Heart left ventricle (tissue), 13 donors: ENCODE measurements at regions not wholly inside any gene's neighbourhood (a gene's known extent, or its start where the extent isn't known, plus 50 kb on each side); places are given as distances from the start of the nearest gene placed in this dataset.
"Not testable (repeated sequence)": the region's sequence is repeated elsewhere in the genome, so short reads cannot be mapped to it uniquely, and the experiment has no call there.

Experiments used
- CTCF ChIP-seq, 12 donors: fragments of 200-600 bp; sonication (generic) in 4 of 12; IDR thresholded peaks; one replicate each; pipeline versions ENCODE4 v1.5.0 to v1.8.0; 2018 to 2022; ENCODE audit warnings: antibody characterized with exemption in 12 of 12, mild to moderate bottlenecking in 5 of 12
- POLR2A ChIP-seq, 2 donors: fragments of 450-650 bp; IDR thresholded peaks; one replicate each; pipeline ENCODE4 v1.6.1; 2017; ENCODE audit warnings: antibody characterized with exemption in 2 of 2, mild to moderate bottlenecking in 2 of 2, moderate library complexity in 2 of 2
- donor health status: ischemic (EF 13 %, LVEDD 7.1; RV severe dilation, severe dysfunction).
- donor health status: DM: no; HTN: yes; CAD: no.
- donor health status: DM: no; HTN: no; CAD: no.
- donor health status: ischemic (EF 25% LVEDD 6.9; RV normal size, moderate dysfunction).
- donor health status: ischemic (EF 25% LVEDD 5.7; RV mildly dilated, moderate dysfunction).
- donor health status: ischemic (EF 35%, LVEDD 5.7; RV mildly dilated, moderate dysfunction).
- donor health status: nonischemic (EF 11% LVEDD 7.7; RV severe dilation, severe dysfunction).
- donor health status: DM: yes; HTN: yes; CAD: no.
- donor health status: PGD.
- donor health status: ischemic (EF 29% LVEDD 5.4; RV normal size, mild dysfunction).
- donor health status: nonischemic (EF 23%, LVEDD 6.1; RV moderate dilation, normal function).

- not testable (repeated sequence) for TF ChIP-seq CTCF, POLR2A (IDR thresholded peaks at IDR 0.05)
These were observed 51.1 kb upstream of the MTLN start for GRCh38 chr2:110263462-110263861.
